HepG2 (cell line): ENCODE measurements at regions not wholly inside any gene's neighbourhood (a gene's known extent, or its start where the extent isn't known, plus 50 kb on each side); places are given as distances from the start of the nearest gene placed in this dataset.

Experiments used
- ATAC-seq: fragments of 200-7000 bp; cut with Tn5 transposase; 3 replicates; pipeline ENCODE4 v1.9.1; 2020; ENCODE audit warnings: mild to moderate bottlenecking, moderate library complexity
- BruUV-seq: library from RNA; stranded (reverse); fragments of 400-500 nt; replicated peaks from 2 replicates; lab custom pipeline; 2021; lab: Mats Ljungman, UMichigan
- CTCF ChIA-PET: fragments of 300-600 bp; formaldehyde crosslinking; extraction: SDS; loops from one replicate; lab custom pipeline; 2021; ENCODE audit warnings: low total read pairs, inconsistent platforms, low intra/inter-chr PET ratio; lab: Yijun Ruan, JAX
- POLR2A ChIA-PET: fragments of 350-600 bp; sonication (Branson Sonifier 250); formaldehyde crosslinking; loops from one replicate; lab custom pipeline; 2020; ENCODE audit warnings: antibody characterized with exemption, inconsistent platforms; lab: Yijun Ruan, JAX
- DNase-seq: peaks from one replicate; pipeline ENCODE4 v3.0.0-alpha.2; 2015; ENCODE audit warnings: low spot score
- FAIRE-seq: peaks from 3 replicates; lab custom pipeline; 2011; peaks lifted over from hg19 to GRCh38; lab: Jason Lieb, UNC
- H2AFZ ChIP-seq: one replicate; pipeline ENCODE4 v1.6.1; 2011; ENCODE audit warnings: low read length, inconsistent platforms
- H3K27ac ChIP-seq: fragments of 300-600 bp; 3 replicates; pipeline ENCODE4 v1.8.0; 2011; ENCODE audit warnings: mixed run types, mild to moderate bottlenecking, mixed read lengths, low read length, inconsistent platforms; ENCODE audit not compliant: insufficient read depth; ENCODE audit errors: extremely low read length
- H3K27me3 ChIP-seq, 2 experiments: fragments of 200-600 bp in 1 of 2; 2 replicates in 1 of 2; 3 replicates in 1 of 2; pipeline versions ENCODE4 v1.6.0 to v1.8.0; 2011; ENCODE audit warnings: low read length in 2 of 2, mild to moderate bottlenecking in 2 of 2, moderate library complexity in 2 of 2, inconsistent platforms in 1 of 2; ENCODE audit not compliant: insufficient read depth in 2 of 2, control insufficient read depth in 1 of 2
- H3K36me3 ChIP-seq, 2 experiments: fragments of 200-600 bp in 1 of 2; replicated peaks in 1 of 2; 2 replicates in 1 of 2; 3 replicates in 1 of 2; pipeline versions ENCODE4 v1.5.1 to v1.8.0; 2011; ENCODE audit warnings: low read length in 2 of 2, inconsistent platforms in 1 of 2; ENCODE audit not compliant: insufficient read depth in 2 of 2, control insufficient read depth in 1 of 2
- H3K4me1 ChIP-seq: 2 replicates; pipeline ENCODE4 v1.5.1; 2012; ENCODE audit warnings: low read length, inconsistent platforms; ENCODE audit not compliant: insufficient read depth
- H3K4me2 ChIP-seq: 2 replicates; pipeline ENCODE4 v1.6.0; 2011; ENCODE audit warnings: low read depth, low read length, inconsistent platforms
- H3K4me3 ChIP-seq, 3 experiments: fragments of 200-600 bp in 1 of 3; sonication (generic), shearing (Covaris generic) in 1 of 3; replicated peaks in 1 of 3; 2 replicates each; pipeline ENCODE4 v1.5.1; 2011 to 2016; ENCODE audit warnings: low read length in 3 of 3, inconsistent platforms in 2 of 3, low read depth in 2 of 3, mild to moderate bottlenecking in 2 of 3, control low read depth in 1 of 3, mixed read lengths in 1 of 3; ENCODE audit not compliant: insufficient read depth in 1 of 3
- H3K79me2 ChIP-seq: one replicate; pipeline ENCODE4 v1.6.1; 2011; ENCODE audit warnings: low read length, inconsistent platforms; ENCODE audit not compliant: insufficient read depth
- H3K9ac ChIP-seq: 2 replicates; pipeline ENCODE4 v1.6.0; 2011; ENCODE audit warnings: mild to moderate bottlenecking, low read depth, low read length, inconsistent platforms; ENCODE audit not compliant: insufficient read depth
- H3K9me3 ChIP-seq: 2 replicates; pipeline ENCODE4 v1.5.1; 2012; ENCODE audit warnings: mild to moderate bottlenecking, low read length
- H4K20me1 ChIP-seq: 2 replicates; pipeline ENCODE4 v1.6.0; 2011; ENCODE audit warnings: inconsistent platforms, mild to moderate bottlenecking, low read length, moderate library complexity; ENCODE audit not compliant: insufficient read depth
- ISL2 ChIP-seq: sonication (generic); formaldehyde crosslinking; IDR thresholded peaks from 2 replicates; pipeline ENCODE4 v1.5.0; 2020; ENCODE audit warnings: missing genetic modification reagents
- PPARG ChIP-seq: conservative IDR thresholded peaks from 2 replicates; pipeline ENCODE4 v1.6.1; 2016; ENCODE audit warnings: missing biosample characterization, missing genetic modification reagents
- RAD21 ChIP-seq: fragments of 450-650 bp; formaldehyde crosslinking; IDR thresholded peaks from 2 replicates; pipeline ENCODE4 v1.5.0; 2020; ENCODE audit warnings: mild to moderate bottlenecking
- RBM39 ChIP-seq: fragments of 200-400 bp; formaldehyde crosslinking; IDR thresholded peaks from one replicate; pipeline ENCODE4 v1.6.1; 2018; ENCODE audit warnings: antibody characterized with exemption, mild to moderate bottlenecking, low read depth, low read length; ENCODE audit not compliant: poor library complexity, severe bottlenecking
- TFAP4 ChIP-seq: sonication (generic); IDR thresholded peaks from 2 replicates; pipeline ENCODE4 v1.6.1; 2016; ENCODE audit warnings: low read depth, borderline replicate concordance
- ZNF205 ChIP-seq: IDR thresholded peaks from 2 replicates; pipeline ENCODE4 v1.6.1; 2018; ENCODE audit warnings: missing biosample characterization, missing genetic modification reagents
- ZNF260 ChIP-seq: sonication (generic); formaldehyde crosslinking; IDR thresholded peaks from 2 replicates; pipeline ENCODE4 v1.4.0; 2020; ENCODE audit warnings: missing genetic modification reagents, low read depth, mild to moderate bottlenecking, borderline replicate concordance
- ZNF44 ChIP-seq: sonication (generic); formaldehyde crosslinking; IDR thresholded peaks from 2 replicates; pipeline ENCODE4 v1.5.1; 2020; ENCODE audit warnings: mild to moderate bottlenecking, missing genetic modification reagents
- ZNF652 ChIP-seq: IDR thresholded peaks from 2 replicates; pipeline ENCODE4 v1.6.1; 2016; ENCODE audit warnings: low read depth, borderline replicate concordance
- ZNF784 ChIP-seq: sonication (generic); formaldehyde crosslinking; IDR thresholded peaks from 2 replicates; pipeline ENCODE4 v1.5.1; 2020; ENCODE audit warnings: missing genetic modification reagents, mild to moderate bottlenecking, borderline replicate concordance
- ZNF879 ChIP-seq: sonication (generic); formaldehyde crosslinking; IDR thresholded peaks from 2 replicates; pipeline ENCODE4 v1.8.1; 2023; ENCODE audit warnings: missing genetic modification reagents
- ZSCAN29 ChIP-seq: sonication (generic); formaldehyde crosslinking; conservative IDR thresholded peaks from 2 replicates; pipeline ENCODE4 v1.4.0; 2020; ENCODE audit warnings: mild to moderate bottlenecking, missing genetic modification reagents
- WGBS: methylation state at CpG from one replicate; pipeline ENCODE4 v1.1.6; 2017; ENCODE audit warnings: low lambda C conversion rate; 5-methylcytosine and 5-hydroxymethylcytosine counted together
- in situ Hi-C: cut with HindIII; loops from 2 replicates; pipeline ENCODE4 v1.10.0; 2017; ENCODE audit warnings: low pct_unique_long_range_greater_than_20kb; ENCODE audit not compliant: extremely low pct_ligation_motif_present
- intact Hi-C: fragments of 100-400 bp; cut with micrococcal nuclease; formaldehyde crosslinking; loops from one replicate; pipeline ENCODE4 v1.10.0; 2022; ENCODE audit not compliant: unreplicated experiment

GRCh38 chr20:58069796-58070663 is 158.4 kb downstream of the ANKRD60 start:
- Histone ChIP-seq H3K9ac (no peak overlapping the region), H4K20me1 (no peaks in the 10 kb centered on the region), H3K4me1 (no peaks in the 10 kb centered on the region), H3K36me3 (no peaks in the 10 kb centered on the region)
- POLR2A ChIA-PET, result no interaction called here
- TF ChIP-seq ZSCAN29, result no peak
- TF ChIP-seq ZNF784, result no peak
- TF ChIP-seq TFAP4, result no peak
- no peak for TF ChIP-seq PPARG (CRISPR knock-in tag)
- TF ChIP-seq ZNF205 (CRISPR knock-in tag), result no peak
- no peak for TF ChIP-seq ZNF879
- TF ChIP-seq, all 625 proteins: peak for 0
- WGBS, result 6% methylated on average over 16 of the region's 16 CpGs
- DNase-seq, result no peak
- Histone ChIP-seq H3K4me2 (no peak overlapping the region), H3K27me3 (peaks cover 0 to 18% of the 10 kb centered on the region in 2 experiments; a peak in 3 of 5 replicates), H2AFZ (no peak overlapping the region), H3K27ac (no peak overlapping the region), H3K4me3 (no peak overlapping the region), H3K79me2 (no peaks in the 10 kb centered on the region), H3K9me3 (no peaks in the 10 kb centered on the region)
- in situ Hi-C loops, result no loop called here
- CTCF ChIA-PET, result no interaction called here
- no TSS peak for BruUV-seq
- no peak for FAIRE-seq
- intact Hi-C loops, result no loop called here
- no peak for ATAC-seq

- CTCF ChIA-PET, result no interaction called here
- Histone ChIP-seq H3K36me3 (no peaks in the 10 kb centered on the region), H4K20me1 (no peaks in the 10 kb centered on the region), H3K9ac (no peak overlapping the region)
- TF ChIP-seq RBM39 (no peak), ZNF44 (CRISPR knock-in tag) (no peak), ZNF652 (no peak), ZNF260 (no peak), ISL2 (CRISPR knock-in tag) (no peak), RAD21 (CRISPR knock-in tag) (no peak)
- TF ChIP-seq, all 625 proteins: peak for 0
- H3K27me3 ChIP-seq, result peaks cover 0 to 14% of the 10 kb centered on the region in 2 experiments; a peak in 3 of 5 replicates
- no peaks in the 10 kb centered on the region for H3K79me2 ChIP-seq
- no TSS peak for BruUV-seq
- H2AFZ ChIP-seq, result no peak overlapping the region
- intact Hi-C loops (no loop called here), in situ Hi-C loops (no loop called here)
- no peaks in the 10 kb centered on the region for H3K4me1 ChIP-seq
- H3K9me3 ChIP-seq, result no peaks in the 10 kb centered on the region
- 2% methylated on average over 12 of the region's 12 CpGs for WGBS
- DNase-seq, result no peak
- H3K4me2 ChIP-seq, result no peak overlapping the region
- H3K27ac ChIP-seq, result no peak overlapping the region
- POLR2A ChIA-PET, result no interaction called here
- no peak for FAIRE-seq
- no peak for ATAC-seq
- H3K4me3 ChIP-seq, result no peak overlapping the region
Observed at GRCh38 chr20:58069207-58069606, 159.2 kb downstream of the ANKRD60 start.
